HG03469 (cell line): ENCODE measurements at regions not wholly inside any gene's neighbourhood (a gene's known extent, or its start where the extent isn't known, plus 50 kb on each side); places are given as distances from the start of the nearest gene placed in this dataset.

Experiments used
- ATAC-seq: cut with Tn5 transposase; IDR thresholded peaks from one replicate; pipeline ENCODE4 v1.9.1; 2021; ENCODE audit warnings: mild to moderate bottlenecking, moderate library complexity, moderate number of reproducible peaks; ENCODE audit not compliant: unreplicated experiment

DNA sequence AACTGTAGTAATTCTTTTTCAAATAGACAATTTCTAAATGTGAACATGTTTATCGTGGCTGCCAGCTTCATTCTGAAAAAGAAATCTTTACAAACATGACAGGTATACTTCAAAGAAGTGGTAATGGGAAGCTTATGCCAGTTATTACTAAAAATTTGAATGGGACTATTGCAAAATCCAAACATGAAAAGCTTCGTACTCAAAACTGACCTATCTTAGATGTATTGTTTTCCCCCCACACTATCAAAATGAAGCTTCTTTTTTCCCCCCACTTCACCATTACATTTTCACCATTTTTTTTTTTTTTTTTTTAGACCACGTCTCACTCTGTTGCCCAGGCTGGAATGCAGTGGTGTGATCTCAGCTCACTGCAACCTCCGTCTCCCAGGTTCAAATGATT is 50.4 kb upstream of the SERTAD2 start:
- no peak for ATAC-seq

DNA sequence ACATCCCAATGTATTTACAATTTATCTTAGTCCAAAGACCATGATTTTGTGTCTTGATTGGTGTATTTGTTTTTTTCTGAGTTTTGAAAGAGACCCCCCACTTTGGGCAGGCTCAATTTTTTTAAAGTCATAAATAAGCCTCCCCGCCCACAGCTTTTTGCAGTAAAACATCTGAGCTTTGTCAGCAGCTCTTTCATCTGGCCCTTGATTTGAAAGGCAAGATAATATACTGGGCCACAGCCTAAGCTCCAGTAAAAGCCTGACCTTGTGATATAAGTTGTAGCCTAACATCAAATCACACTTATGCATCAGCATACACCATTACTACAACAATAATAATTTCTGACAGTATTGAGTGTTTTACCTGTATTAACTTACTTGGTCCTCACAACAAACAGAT is 51.3 kb upstream of the SERTAD2 start:
- ATAC-seq: no peak

DNA sequence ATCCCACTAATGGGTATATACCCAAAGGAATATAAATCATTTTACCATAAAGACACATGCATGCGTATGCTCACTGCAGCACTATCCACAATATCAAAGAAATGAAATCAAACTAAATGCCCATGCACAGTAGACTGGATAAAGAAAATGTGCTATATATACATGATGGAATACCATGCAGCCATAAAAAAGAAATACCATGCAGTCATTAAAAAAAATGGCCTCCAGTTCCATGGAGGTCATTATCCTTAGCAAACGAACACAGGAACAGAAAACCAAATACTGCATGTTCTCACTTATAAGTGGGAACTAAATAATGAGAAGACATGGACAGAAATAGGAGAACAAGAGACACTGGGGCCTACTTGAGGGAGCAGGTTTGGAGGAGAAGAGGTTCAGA is 53.6 kb upstream of the SERTAD2 start:
- no peak for ATAC-seq

DNA sequence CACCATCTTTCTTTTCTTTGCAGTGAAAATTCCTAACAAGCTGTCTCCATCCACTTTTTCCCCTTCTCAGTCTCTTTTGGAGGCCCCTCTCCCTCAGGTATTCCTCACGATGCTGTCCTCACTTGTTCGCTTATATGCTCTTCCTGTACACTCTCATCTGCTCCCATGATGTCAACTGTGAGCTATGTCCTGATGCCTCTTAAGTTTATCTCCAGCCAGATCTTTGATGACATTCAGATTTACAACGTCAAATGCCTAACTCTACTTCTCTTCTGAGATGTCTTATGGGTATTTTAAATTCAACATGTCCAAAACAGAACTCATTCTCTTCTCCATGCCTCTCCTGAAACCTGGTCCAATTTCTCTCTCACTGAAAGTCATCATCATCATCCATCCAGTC is 55.1 kb upstream of the SERTAD2 start:
- no peak for ATAC-seq

DNA sequence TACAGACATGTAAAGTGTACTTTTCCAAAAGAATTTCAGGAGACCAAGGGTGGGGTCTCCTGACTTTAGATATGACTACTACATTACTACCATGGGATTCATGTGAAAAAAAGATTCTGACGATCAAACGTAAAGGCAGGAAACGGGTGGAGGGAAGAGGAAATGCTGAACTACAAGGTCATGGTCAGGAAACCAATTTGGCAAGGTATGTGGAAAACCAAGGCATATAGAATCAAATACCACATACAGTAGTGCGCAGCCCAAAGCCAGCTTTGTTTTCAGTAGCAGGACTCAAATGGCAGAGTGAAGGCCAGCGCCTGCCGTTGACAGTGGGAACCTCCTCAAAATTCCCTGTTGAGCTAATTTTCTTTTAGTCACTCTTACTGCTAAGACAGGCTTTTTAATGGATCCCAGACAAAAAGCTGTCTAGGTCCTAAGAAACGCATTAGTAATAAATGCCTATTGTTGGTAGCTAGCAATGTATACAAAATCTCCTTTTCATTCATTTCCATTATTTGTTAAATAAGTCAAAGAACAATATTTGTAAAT is 57.6 kb upstream of the SERTAD2 start:
- ATAC-seq: no peak

DNA sequence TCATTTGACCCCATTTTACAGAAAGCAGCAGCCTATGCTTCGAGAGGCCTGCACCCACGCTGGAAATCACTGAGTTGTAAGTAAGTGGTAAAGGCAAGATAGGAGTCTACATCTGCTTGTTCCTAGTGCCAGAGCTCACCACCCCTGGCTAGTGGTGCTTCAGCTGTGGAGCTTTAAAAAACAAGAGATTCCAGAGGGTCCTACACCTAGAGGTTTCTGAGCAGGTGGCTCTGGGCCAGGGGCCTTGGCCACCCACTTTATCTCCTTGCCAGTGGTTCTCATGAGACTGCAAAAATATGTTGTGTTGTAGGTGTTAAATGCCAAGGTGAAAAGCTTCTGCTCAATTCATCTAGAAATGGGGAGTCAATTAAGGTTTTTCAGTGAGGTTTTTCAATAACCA is 60.0 kb upstream of the SERTAD2 start:
- ATAC-seq: no peak

DNA sequence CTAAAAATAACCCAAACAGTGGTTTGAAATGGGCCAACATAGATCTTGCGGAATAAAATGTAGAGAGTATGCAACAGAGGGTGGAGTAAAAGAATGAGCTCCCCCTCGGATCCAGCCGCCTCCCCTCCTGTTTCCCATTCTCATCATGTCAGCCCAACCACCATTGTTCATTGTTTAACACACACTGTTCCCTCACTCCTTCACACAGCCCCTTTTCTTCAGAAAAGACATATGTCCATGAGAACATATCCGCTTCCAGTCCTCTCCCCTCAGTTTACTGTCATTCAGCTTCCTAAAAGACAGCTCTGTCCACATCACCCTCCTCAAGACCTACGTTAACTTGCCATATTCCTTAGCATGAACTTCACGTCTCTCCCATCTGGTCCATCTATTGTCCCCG is 62.9 kb upstream of the SERTAD2 start:
- no peak for ATAC-seq

DNA sequence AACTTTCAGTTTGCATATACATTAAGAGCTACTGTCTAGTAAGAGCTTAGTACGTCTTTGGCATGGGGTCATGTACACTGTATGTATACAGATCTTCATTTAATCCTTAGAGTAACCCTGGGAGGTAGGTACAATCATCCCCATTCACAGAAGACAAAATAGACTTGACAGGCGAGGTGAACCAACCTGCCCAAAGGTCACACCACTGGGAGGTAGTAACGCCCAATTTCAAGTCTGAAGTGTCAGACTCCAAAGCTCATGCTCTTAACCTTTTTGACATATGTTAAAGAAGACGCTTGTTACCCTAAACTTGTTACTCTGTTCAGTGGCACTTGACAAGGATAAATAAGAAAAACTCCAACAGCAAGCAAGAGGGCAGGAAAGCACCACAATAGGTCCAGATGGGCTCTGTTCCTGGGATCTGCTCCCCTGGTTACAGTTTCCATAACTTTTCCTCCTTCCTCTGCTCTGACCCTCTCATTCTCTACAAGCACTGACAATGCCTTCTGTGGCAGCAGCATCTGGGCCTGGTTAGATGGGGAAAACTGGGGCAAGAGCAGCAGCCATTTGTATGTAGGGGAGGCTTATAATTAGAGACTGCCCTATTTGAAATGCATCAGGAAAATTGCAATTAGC is 64.7 kb upstream of the SERTAD2 start:
- no peak for ATAC-seq

DNA sequence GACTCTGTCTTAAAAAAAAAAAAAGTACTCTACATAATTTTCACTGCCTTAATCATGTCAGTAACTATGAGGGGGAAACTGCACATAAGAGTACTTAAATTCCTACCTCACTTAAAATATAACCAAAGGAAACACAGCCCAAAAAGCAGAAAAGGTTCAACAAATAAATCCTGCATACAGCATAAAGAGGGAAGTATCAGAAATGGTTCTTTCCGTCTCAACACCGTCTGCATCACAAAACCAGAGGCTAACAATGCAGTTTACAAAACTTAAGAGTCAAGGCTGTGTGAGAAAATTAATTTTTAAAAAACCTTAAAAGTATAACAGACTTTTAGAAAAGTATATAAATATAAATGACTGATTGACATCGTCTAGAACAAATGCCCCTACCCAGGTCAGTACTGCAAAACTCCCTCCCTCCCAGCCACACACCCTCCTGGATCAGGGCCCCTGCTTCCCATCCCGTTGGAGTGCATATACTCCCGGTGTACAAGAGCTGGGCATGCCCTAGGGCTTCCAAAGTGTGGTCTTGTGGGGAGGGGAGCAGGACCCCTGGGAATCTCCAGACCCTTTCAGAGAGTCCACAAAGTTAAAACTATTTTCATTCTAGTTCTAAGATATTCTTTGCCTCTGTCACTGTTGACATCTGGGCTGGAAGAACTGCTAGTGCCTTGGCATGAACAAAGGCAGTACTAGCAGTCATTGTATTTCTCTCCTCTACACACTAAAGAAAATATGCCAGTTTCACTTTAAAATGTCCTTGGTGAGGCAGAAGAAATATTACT is 67.0 kb upstream of the SERTAD2 start:
- ATAC-seq: no peak

DNA sequence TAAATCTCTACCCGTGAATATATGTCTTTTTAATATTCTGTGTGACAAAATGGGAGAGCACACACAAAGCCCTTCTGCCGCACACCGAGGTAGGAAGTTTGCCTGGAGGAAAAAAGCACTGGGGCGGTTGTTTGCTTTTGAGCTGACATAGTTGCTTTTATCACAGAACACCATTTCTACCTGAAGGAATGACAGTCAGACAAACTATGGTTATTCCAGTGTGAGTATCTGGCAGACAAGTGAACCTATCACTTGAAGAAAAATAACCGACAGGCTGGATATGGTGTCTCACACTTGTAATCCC is 67.6 kb upstream of the SERTAD2 start:
- no peak for ATAC-seq

DNA sequence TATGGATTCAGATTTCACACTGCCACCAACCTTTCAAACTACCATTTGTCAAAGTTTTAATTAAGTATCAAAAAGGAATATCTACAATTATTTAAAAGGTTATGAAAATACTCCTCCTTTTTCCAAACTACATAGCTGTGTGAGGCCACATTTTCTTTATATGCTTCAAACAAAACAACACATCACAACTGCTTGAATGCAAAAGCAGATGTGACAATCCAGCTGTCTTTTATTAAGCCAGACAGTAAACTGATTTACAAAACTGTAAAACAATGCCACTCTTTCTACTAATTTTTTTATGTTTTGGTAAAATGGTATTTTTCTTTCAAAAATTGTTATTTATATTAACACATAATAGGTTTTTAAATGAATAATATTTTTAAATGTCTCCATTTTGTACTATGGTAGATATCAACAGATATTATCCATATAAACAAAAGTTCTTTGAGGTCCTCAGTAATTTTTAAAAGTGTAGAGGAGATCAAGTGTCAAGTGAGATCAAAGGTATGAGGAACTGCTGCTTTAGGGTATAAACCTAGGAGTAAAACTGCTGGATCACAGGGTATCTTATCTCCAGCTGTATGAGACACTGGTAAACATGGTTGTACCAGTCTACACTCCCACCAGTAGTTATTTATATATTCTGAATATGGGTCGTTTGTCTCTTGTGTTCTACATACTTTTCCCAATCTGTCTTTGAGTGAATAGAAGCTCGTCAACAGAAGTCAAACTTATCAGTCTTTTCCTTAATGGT is 68.8 kb upstream of the SERTAD2 start:
- no peak for ATAC-seq

DNA sequence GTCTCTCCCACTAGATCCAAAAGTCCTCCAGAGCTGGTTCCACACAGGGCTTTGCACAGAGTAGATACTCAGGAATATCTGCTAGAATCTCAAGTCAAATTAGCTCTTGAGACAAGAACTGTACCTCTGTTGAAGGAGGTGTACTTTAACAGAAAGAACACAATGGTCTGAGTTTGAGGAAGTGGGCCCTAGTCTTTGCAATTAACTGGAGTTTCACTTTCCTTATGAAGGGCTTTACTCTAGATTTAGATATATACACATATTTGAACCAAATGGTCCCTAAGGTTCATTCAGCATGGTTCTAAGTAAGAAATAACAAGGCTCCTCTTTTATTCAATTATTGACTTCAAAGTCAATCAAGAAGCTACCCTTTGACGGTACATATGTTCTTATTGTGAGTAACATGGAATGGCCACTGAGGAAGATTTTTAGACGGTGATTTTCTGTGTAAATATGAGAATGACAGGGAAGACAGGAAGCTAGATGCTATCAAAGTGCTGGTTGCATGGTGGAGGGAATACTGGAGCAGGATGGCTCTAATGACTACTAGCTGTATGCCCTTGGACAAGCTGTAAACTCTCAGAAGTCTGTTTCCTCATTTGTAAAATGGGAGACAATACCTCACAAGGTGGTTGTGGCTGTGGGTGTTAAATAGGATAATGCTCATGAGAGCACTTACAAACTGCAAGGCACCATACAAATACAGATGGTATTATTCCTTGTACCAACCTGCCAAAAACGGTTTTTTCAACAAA is 73.5 kb upstream of the SERTAD2 start:
- ATAC-seq: peak; percentile 82

DNA sequence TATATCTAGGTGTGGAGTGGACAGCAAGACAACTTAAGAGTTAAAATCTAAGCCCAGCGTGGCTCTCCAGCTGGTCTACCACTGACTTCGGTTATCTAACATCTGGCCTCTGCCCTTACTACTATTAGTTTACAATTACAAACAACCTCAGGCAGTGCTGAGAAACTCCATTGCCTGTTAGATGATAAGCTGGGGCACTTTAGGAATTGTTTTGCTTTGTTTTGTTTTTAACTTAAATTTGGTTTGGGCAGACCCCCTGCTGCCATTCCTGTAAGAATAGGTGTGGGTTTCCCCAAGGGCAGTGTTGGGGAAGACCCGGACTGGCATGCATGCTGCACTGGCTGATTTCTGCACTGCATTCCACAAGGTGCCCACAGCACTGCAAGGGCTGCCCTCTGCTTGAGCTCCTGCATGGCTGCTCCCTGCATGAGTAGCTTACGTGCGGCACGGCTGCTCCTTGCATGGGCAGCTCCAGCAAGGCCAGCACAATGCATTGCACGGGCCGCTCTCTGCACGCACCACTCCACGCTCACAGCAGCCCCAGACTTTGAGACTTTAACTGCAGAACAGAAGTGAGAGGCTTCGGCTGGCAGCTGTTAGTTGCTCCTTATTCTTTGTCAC is 74.2 kb upstream of the SERTAD2 start:
- no peak for ATAC-seq

DNA sequence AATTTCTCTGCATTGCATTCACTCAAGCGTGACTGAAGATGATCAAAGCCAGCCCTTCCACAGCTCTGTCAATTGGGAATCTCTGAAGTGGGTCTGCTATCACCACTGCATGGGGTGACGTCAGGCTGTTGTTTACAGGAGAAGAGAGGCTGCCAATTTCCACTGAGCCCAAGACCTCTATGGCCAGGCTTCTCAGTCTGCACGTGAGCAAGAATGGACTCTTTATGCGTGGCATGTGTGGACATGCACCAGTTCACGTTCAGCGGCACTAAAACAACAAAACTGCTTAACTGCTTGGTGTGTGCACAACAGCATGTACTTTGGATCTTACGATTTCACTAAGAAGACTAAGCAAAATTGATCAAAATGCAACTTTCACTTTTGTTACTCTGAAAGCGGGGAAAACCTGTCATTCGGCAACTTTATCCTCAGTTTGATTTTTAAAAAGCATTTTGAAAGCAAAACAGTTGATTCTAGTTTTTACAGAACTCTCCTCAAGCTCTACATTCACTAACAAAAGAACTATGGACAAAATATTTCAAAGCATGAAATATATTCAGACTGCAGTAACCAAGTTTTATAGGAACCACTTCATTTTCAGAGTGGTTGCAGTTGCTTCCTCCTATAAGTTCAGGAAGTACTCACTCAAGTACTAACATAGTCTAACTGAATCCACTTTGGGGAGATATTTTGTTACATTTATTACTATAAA is 77.0 kb upstream of the SERTAD2 start:
- no peak for ATAC-seq

DNA sequence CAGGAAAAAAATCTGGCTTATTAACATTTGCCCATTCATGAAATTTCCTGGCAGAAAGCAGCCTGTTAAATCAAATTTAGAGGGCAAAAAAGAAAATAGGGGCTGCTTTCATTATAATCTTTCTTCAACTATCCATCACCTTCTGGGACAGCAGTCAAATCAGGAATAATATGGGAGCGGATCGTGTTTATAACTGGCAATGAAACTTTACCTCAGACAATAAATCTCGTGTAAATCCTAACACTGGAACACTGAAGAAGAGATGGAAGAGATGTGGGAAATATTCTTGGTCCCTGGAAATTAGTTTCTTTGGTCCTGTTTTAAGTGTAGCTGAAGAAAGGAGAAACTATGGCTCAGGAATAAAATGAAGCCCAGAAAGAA is 77.5 kb upstream of the SERTAD2 start:
- no peak for ATAC-seq

DNA sequence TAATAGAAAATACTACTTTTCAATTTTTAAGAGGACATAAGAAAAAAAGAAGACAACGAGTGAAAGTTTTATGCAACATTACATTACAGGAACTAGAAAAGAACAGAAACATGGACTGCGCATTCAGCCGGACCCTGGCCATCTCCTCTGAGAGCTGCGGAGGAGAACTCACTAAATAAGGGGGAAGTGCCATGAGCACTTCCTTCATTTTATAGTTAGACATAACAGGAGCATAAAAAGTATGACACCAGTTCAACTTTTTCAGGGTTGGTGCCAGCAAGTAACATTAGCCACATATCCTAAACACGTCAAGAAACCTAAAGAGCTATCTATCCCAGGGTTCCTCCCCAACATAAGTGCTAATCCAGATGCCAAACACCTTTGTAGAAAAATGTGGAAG is 78.0 kb upstream of the SERTAD2 start:
- no peak for ATAC-seq

DNA sequence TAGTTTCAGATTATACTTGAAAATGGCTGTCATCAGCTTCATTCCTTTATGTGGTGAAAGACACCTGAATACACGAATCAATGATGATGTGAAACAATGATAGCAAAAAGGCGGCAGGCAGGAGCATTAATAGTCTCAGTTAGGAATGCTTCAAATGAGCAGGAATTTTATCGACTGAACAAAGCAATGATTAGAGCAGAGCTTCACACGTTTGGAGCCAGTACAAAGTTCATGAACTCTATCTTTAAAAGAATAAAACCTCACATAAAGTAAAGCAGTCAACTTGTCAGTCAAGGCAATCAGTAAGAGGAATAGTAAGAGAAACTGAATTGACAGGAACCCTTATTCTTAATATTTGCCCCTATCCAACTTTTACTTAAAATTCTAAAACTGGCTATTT is 78.4 kb upstream of the SERTAD2 start:
- ATAC-seq: no peak

DNA sequence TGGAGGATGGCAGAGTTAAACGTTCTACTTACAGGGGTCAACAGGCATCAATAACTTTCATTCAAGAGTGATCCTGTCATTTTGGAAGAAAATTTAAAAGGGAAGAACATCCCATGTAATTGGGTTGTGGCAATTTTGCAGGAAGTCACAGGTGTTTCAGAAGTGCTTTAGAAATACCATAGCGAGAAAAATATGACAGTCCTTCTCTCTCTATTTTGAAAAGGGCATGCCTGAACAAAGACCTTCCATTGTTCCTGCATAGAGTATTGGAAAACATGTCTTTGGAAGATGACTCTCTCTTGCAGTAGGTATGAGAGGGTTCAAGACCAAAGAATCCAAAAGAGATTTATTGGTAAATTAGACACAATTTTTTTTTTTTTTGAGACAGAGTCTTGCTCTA is 81.8 kb upstream of the SERTAD2 start:
- no peak for ATAC-seq

DNA sequence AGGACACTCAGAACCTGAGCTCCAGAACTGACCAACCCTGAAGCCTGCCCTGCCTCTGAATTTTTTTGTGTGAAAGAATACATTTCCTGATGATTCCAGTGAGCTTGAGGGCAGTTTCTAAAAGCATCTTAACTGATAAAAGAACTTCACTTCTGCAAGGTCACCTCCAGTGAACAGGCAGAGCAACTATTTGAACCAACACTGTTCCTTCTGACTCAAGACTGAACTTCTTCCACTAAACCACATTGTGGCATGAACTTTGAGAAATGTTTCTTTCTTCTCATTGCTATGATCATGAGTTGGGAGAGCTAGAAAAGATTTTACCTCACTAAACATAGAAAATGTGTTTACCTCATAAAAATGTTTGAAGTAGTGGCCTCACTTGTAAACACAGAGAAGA is 83.8 kb upstream of the SERTAD2 start:
- no peak for ATAC-seq

DNA sequence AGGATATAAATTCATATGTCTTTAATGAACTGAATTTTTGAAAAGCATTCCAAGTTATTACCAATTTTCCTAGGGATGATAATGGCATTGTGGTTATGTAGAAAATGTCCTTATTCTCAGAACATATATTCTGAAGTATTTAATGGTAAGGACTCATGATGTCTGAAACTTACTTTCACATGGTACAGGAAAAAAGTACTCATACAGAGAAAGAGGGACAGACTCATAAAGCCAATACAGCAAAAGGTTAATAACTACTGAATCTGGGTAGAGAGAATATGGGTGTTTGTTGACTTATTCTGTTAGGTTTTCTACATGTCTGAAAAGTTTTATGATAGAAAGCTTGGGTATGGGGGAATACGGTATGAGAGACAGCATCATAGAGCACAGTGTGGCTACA is 84.3 kb upstream of the SERTAD2 start:
- ATAC-seq: peak; percentile 78
